Mesendoderm (in vitro differentiated cells): ENCODE measurements at regions not wholly inside any gene's neighbourhood (a gene's known extent, or its start where the extent isn't known, plus 50 kb on each side); places are given as distances from the start of the nearest gene placed in this dataset.
"Not testable (repeated sequence)": the region's sequence is repeated elsewhere in the genome, so short reads cannot be mapped to it uniquely, and the experiment has no call there.

ENCODE experiments used
- DNase-seq: peaks from one replicate; pipeline ENCODE4 v3.0.0; 2013
- H2AK5ac ChIP-seq: 2 replicates; pipeline ENCODE4 v1.6.1; 2013; ENCODE audit warnings: low read length, inconsistent platforms
- H2BK120ac ChIP-seq: 2 replicates; pipeline ENCODE4 v1.6.1; 2013; ENCODE audit warnings: low read depth, mild to moderate bottlenecking, low read length, moderate library complexity, mixed read lengths
- H2BK15ac ChIP-seq: replicated peaks from 2 replicates; pipeline ENCODE4 v1.6.1; 2013; ENCODE audit warnings: low read depth, mild to moderate bottlenecking, moderate library complexity
- H2BK5ac ChIP-seq: 2 replicates; pipeline ENCODE4 v1.6.1; 2013; ENCODE audit warnings: low read length, inconsistent platforms
- H3K18ac ChIP-seq: 2 replicates; pipeline ENCODE4 v1.6.1; 2013; ENCODE audit warnings: mild to moderate bottlenecking, low read length, mixed read lengths
- H3K23ac ChIP-seq: one replicate; pipeline ENCODE4 v1.6.1; 2013; ENCODE audit warnings: low read length
- H3K27ac ChIP-seq: 2 replicates; pipeline ENCODE4 v1.5.1; 2013; ENCODE audit warnings: low read depth, mild to moderate bottlenecking, inconsistent platforms, low read length, moderate library complexity
- H3K27me3 ChIP-seq: 2 replicates; pipeline ENCODE4 v1.6.1; 2013; ENCODE audit warnings: low read length, control low read depth, mild to moderate bottlenecking, inconsistent platforms; ENCODE audit not compliant: insufficient read depth, poor library complexity
- H3K36me3 ChIP-seq: 2 replicates; pipeline ENCODE4 v1.6.1; 2013; ENCODE audit warnings: low read length, inconsistent platforms; ENCODE audit not compliant: control insufficient read depth, insufficient read depth
- H3K4ac ChIP-seq: one replicate; pipeline ENCODE4 v1.6.1; 2013; ENCODE audit warnings: low read depth, mild to moderate bottlenecking, low read length, moderate library complexity
- H3K4me1 ChIP-seq: 2 replicates; pipeline ENCODE4 v1.6.1; 2013; ENCODE audit warnings: low read depth, low read length, inconsistent platforms; ENCODE audit not compliant: control insufficient read depth
- H3K4me2 ChIP-seq: 2 replicates; pipeline ENCODE4 v1.6.1; 2013; ENCODE audit warnings: low read length
- H3K4me3 ChIP-seq: 2 replicates; pipeline ENCODE4 v1.5.1; 2013; ENCODE audit warnings: mild to moderate bottlenecking, low read length
- H3K56ac ChIP-seq: one replicate; pipeline ENCODE4 v1.6.1; 2013; ENCODE audit warnings: low read length
- H3K79me1 ChIP-seq: 2 replicates; pipeline ENCODE4 v1.6.1; 2013; ENCODE audit warnings: low read length, inconsistent platforms
- H3K79me2 ChIP-seq: 2 replicates; pipeline ENCODE4 v1.6.1; 2013; ENCODE audit warnings: mild to moderate bottlenecking, low read length; ENCODE audit not compliant: control insufficient read depth, insufficient read depth
- H3K9ac ChIP-seq: 2 replicates; pipeline ENCODE4 v1.6.1; 2013; ENCODE audit warnings: low read length, inconsistent platforms
- H4K5ac ChIP-seq: one replicate; pipeline ENCODE4 v1.6.1; 2013; ENCODE audit warnings: low read length
- H4K8ac ChIP-seq: one replicate; pipeline ENCODE4 v1.6.1; 2013; ENCODE audit warnings: low read depth, mild to moderate bottlenecking, control low read depth, low read length, moderate library complexity
- WGBS: extraction: QIAGEN DNeasy Blood & Tissue Kit; methylation state at CpG from one replicate; pipeline ENCODE4 v1.1.7; 2013; ENCODE audit warnings: low lambda C conversion rate, missing lambda C conversion rate; ENCODE audit not compliant: insufficient coverage; ENCODE audit errors: extremely low coverage; 5-methylcytosine and 5-hydroxymethylcytosine counted together

GRCh38 chr10:81441624-81442023 lies 433.4 kb upstream of the NRG3 start:
- not testable (repeated sequence) for H3K4me2 ChIP-seq, H3K79me2 ChIP-seq, H3K79me1 ChIP-seq, H3K9ac ChIP-seq, H2AK5ac ChIP-seq, H2BK15ac ChIP-seq, H2BK120ac ChIP-seq, H2BK5ac ChIP-seq, H3K36me3 ChIP-seq, H3K4me3 ChIP-seq, H3K23ac ChIP-seq, H4K8ac ChIP-seq, DNase-seq, H3K18ac ChIP-seq, H3K4me1 ChIP-seq, H4K5ac ChIP-seq, H3K27ac ChIP-seq, H3K56ac ChIP-seq, H3K4ac ChIP-seq, H3K27me3 ChIP-seq
- WGBS, result no CpG with 5 or more reads among the region's 21 CpGs

DNA sequence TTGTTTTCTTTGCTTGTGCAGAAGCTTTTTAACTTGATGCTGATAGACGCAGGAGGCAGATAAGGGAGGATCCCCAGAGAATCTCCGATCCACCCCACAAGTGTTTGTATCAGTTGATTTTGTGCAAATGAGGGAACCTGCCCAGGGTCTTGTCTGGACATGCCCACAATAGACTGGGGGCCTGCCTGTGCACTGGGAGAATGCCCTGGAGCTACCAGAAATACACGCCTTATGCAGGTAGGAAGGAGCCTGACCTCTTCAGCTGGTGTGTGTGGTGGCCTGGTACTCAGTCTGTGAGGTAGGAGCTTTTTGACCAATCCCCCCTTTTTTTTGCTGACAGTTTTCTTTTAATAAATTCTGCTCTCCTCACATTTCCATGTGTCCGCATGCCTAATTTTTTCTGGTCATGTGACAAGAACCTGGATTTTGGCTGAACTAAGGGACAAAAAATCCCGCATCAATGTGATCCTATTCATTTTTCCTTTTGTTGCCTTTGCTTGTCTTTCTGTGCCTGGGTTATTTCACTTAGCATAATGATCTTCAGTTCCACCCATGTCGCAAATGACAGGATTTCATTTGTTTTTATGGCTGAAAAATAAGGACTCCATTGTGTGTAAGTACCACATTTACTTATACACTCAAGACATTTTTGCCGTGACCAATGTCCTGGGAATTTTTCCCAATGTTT lies 430.6 kb upstream of the NRG3 start:
- H3K79me2 ChIP-seq, result no peaks in the 10 kb centered on the region
- H3K18ac ChIP-seq, result no peak overlapping the region
- H3K56ac ChIP-seq, result no peak overlapping the region
- WGBS, result no CpG with 5 or more reads among the region's 7 CpGs
- no peak overlapping the region for H3K4ac ChIP-seq
- no peak overlapping the region for H3K4me2 ChIP-seq
- H4K5ac ChIP-seq, result no peak overlapping the region
- H2AK5ac ChIP-seq, result no peak overlapping the region
- no peak overlapping the region for H3K23ac ChIP-seq
- no peak overlapping the region for H2BK5ac ChIP-seq
- H3K27ac ChIP-seq, result no peak overlapping the region
- H3K4me1 ChIP-seq, result no peaks in the 10 kb centered on the region
- no peaks in the 10 kb centered on the region for H3K36me3 ChIP-seq
- H3K27me3 ChIP-seq, result no peaks in the 10 kb centered on the region
- no peak for DNase-seq
- H3K9ac ChIP-seq, result no peak overlapping the region
- no peak overlapping the region for H2BK120ac ChIP-seq
- H3K79me1 ChIP-seq, result no peaks in the 10 kb centered on the region
- H4K8ac ChIP-seq, result no peak overlapping the region
- H3K4me3 ChIP-seq, result no peak overlapping the region
- no peak overlapping the region for H2BK15ac ChIP-seq

- no peak overlapping the region for H3K23ac ChIP-seq
- H3K4me2 ChIP-seq, result no peak overlapping the region
- no peak overlapping the region for H2BK120ac ChIP-seq
- H3K79me1 ChIP-seq, result no peaks in the 10 kb centered on the region
- no peak overlapping the region for H3K27ac ChIP-seq
- peak; percentile 18 for DNase-seq
- H3K56ac ChIP-seq, result no peak overlapping the region
- H3K4me1 ChIP-seq, result no peaks in the 10 kb centered on the region
- no peaks in the 10 kb centered on the region for H3K27me3 ChIP-seq
- no peaks in the 10 kb centered on the region for H3K79me2 ChIP-seq
- H3K9ac ChIP-seq, result no peak overlapping the region
- H3K4me3 ChIP-seq, result no peak overlapping the region
- H2BK5ac ChIP-seq, result no peak overlapping the region
- no peak overlapping the region for H4K8ac ChIP-seq
- H3K4ac ChIP-seq, result no peak overlapping the region
- H2BK15ac ChIP-seq, result no peak overlapping the region
- H2AK5ac ChIP-seq, result no peak overlapping the region
- WGBS, result no CpG with 5 or more reads among the region's 1 CpG
- H3K36me3 ChIP-seq, result no peaks in the 10 kb centered on the region
- no peak overlapping the region for H4K5ac ChIP-seq
- H3K18ac ChIP-seq, result no peak overlapping the region
Measured at GRCh38 chr10:81450651-81451050, 424.3 kb upstream of the NRG3 start.

DNA sequence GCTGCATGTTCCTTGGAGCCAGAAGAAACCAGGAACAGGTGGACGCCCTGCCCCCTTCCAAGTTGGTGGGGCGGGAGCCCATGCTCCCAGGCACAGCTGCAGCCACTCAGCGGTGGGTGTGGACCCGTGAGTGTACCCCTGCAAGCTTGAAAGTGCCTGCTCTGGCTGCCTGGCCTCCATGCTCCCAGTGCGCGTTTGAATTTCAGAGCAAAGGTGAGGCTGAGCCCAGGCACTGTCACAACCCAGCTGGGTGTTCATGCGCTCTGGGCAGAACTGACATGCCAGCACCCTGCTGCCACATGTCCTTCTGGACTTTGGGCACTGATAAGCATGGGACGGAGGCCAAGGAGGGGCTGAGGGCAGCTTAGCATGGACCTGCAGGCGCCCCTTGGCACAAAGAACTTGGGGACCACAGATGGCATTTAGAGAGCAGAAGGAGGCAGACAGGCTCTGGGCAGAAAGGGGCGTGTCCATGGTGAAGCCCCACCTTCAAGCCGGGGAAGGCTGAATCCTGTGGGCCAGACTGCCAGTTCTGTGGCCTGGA lies 402.0 kb upstream of the NRG3 start:
- Histone ChIP-seq H2AK5ac (no peak overlapping the region), H3K4me3 (no peak overlapping the region), H4K8ac (no peak overlapping the region), H3K56ac (no peak overlapping the region), H3K23ac (no peak overlapping the region), H3K36me3 (no peaks in the 10 kb centered on the region), H3K79me1 (no peaks in the 10 kb centered on the region), H2BK120ac (no peak overlapping the region), H2BK15ac (no peak overlapping the region), H3K4me2 (no peak overlapping the region), H3K4ac (no peak overlapping the region), H3K79me2 (no peaks in the 10 kb centered on the region), H3K27me3 (no peaks in the 10 kb centered on the region), H3K18ac (no peak overlapping the region), H3K4me1 (no peaks in the 10 kb centered on the region), H2BK5ac (no peak overlapping the region), H3K9ac (no peak overlapping the region), H3K27ac (no peak overlapping the region), H4K5ac (no peak overlapping the region)
- no peak for DNase-seq
- no CpG with 5 or more reads among the region's 11 CpGs for WGBS

DNA sequence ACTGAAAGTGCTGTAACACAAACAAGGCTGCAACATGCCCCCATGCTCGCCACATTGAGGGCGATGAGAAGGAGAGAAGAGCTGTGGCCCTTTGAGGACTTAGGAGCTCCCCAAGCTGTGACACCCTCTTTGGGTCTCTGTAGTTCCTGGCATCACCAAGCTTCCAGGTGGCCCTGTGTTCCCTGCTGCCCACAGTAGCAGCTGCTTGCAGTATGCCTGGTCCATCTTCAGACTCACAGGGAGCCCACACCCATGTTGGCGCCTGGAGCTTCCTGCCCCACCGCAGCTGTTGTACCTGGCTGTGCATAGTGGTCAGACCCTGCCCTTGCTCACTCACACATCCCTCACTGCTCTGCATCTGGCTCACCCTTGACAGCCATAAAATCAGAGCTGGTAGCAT lies 401.2 kb upstream of the NRG3 start:
- no peak overlapping the region for H3K9ac ChIP-seq
- H2BK5ac ChIP-seq, result no peak overlapping the region
- H3K4ac ChIP-seq, result no peak overlapping the region
- H3K4me3 ChIP-seq, result no peak overlapping the region
- no peaks in the 10 kb centered on the region for H3K27me3 ChIP-seq
- H3K4me1 ChIP-seq, result no peaks in the 10 kb centered on the region
- no peak overlapping the region for H3K4me2 ChIP-seq
- H3K18ac ChIP-seq, result no peak overlapping the region
- no peak overlapping the region for H2BK15ac ChIP-seq
- no peak for DNase-seq
- H3K79me2 ChIP-seq, result no peaks in the 10 kb centered on the region
- no peak overlapping the region for H3K27ac ChIP-seq
- no peak overlapping the region for H4K5ac ChIP-seq
- H2BK120ac ChIP-seq, result no peak overlapping the region
- H3K79me1 ChIP-seq, result no peaks in the 10 kb centered on the region
- H3K56ac ChIP-seq, result no peak overlapping the region
- no peaks in the 10 kb centered on the region for H3K36me3 ChIP-seq
- H4K8ac ChIP-seq, result no peak overlapping the region
- H2AK5ac ChIP-seq, result no peak overlapping the region
- no peak overlapping the region for H3K23ac ChIP-seq
- WGBS, result no CpG with 5 or more reads among the region's 4 CpGs

DNA sequence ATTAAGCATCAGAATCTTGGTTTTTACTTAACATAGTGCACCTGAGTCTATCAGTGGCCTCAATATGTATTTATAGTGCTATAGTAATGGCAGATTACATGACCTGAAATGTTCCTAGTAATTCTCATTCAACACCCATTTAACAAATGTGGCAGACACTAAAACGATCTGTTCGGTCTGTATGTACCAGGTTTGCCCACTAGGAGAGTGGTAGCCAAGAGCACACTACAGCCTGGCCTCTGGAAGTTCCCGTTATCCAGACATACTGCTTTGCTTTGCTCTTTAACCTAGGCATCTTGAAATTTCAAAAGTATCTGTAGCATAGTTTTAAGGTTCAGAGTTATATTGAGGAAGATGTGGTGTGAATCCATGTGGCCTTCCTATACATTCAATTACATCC lies 395.7 kb upstream of the NRG3 start:
- H3K4me1 ChIP-seq, result no peaks in the 10 kb centered on the region
- H3K4me2 ChIP-seq, result no peak overlapping the region
- H3K4me3 ChIP-seq, result no peak overlapping the region
- H4K8ac ChIP-seq, result no peak overlapping the region
- H3K36me3 ChIP-seq, result no peaks in the 10 kb centered on the region
- no peak overlapping the region for H3K18ac ChIP-seq
- H3K79me2 ChIP-seq, result no peaks in the 10 kb centered on the region
- H2BK5ac ChIP-seq, result no peak overlapping the region
- H2BK120ac ChIP-seq, result no peak overlapping the region
- no peak overlapping the region for H3K56ac ChIP-seq
- no peak overlapping the region for H2BK15ac ChIP-seq
- no peak overlapping the region for H3K9ac ChIP-seq
- H3K27ac ChIP-seq, result no peak overlapping the region
- H3K79me1 ChIP-seq, result no peaks in the 10 kb centered on the region
- H3K27me3 ChIP-seq, result no peaks in the 10 kb centered on the region
- H4K5ac ChIP-seq, result no peak overlapping the region
- peak; percentile 19 for DNase-seq
- WGBS, result no CpG with 5 or more reads among the region's 3 CpGs
- H3K4ac ChIP-seq, result no peak overlapping the region
- no peak overlapping the region for H3K23ac ChIP-seq
- H2AK5ac ChIP-seq, result no peak overlapping the region
